K562 (cell line): ENCODE measurements at regions not wholly inside any gene's neighbourhood (a gene's known extent, or its start where the extent isn't known, plus 50 kb on each side); places are given as distances from the start of the nearest gene placed in this dataset.

ENCODE experiments used
- ATAC-seq: fragments of 200-7000 bp; cut with Tn5 transposase; 3 replicates; pipeline ENCODE4 v1.9.1; 2020; ENCODE audit warnings: moderate library complexity
- BruUV-seq: library from RNA; stranded (reverse); fragments of 400-500 nt; replicated peaks from 2 replicates; lab custom pipeline; 2021; lab: Mats Ljungman, UMichigan
- CTCF ChIA-PET: fragments of 300-600 bp; formaldehyde crosslinking; extraction: SDS; loops from one replicate; lab custom pipeline; 2021; ENCODE audit warnings: low intra/inter-chr PET ratio; lab: Yijun Ruan, JAX
- POLR2A ChIA-PET: fragments of 300-600, 350-650 bp; sonication (Branson Sonifier 250); formaldehyde crosslinking; extraction: SDS; loops from one replicate; lab custom pipeline; 2021; ENCODE audit warnings: antibody characterized with exemption, inconsistent platforms; lab: Yijun Ruan, JAX
- DNase-seq, 4 experiments: peaks; one replicate each; pipeline versions ENCODE4 v3.0.0 to v3.0.0-alpha.2; 2011 to 2018; ENCODE audit warnings: low spot score in 3 of 4, mixed read lengths in 3 of 4; ENCODE audit errors: extremely low read depth in 1 of 4
- FAIRE-seq: peaks from 2 replicates; lab custom pipeline; 2011; peaks lifted over from hg19 to GRCh38; lab: Jason Lieb, UNC
- H2AFZ ChIP-seq: 2 replicates; pipeline ENCODE4 v1.6.0; 2011; ENCODE audit warnings: low read depth, low read length, control low read depth, inconsistent platforms
- H3K27ac ChIP-seq: fragments of 200-600 bp; 3 replicates; pipeline ENCODE4 v1.8.0; 2011; ENCODE audit warnings: low read depth, mild to moderate bottlenecking, control low read depth, inconsistent platforms, low read length, moderate library complexity, mixed read lengths; ENCODE audit errors: extremely low read depth
- H3K27me3 ChIP-seq, 2 experiments: fragments of 300-600 bp in 1 of 2; 2 replicates in 1 of 2; 3 replicates in 1 of 2; pipeline versions ENCODE4 v1.6.0 to v1.8.0; 2011; ENCODE audit warnings: inconsistent platforms in 2 of 2, low read length in 2 of 2, mild to moderate bottlenecking in 1 of 2, mixed read lengths in 1 of 2, moderate library complexity in 1 of 2; ENCODE audit not compliant: control insufficient read depth in 2 of 2, insufficient read depth in 2 of 2
- H3K36me3 ChIP-seq: fragments of 300-600 bp; 3 replicates; pipeline ENCODE4 v1.8.0; 2011; ENCODE audit warnings: mild to moderate bottlenecking, low read length, inconsistent platforms; ENCODE audit not compliant: control insufficient read depth, insufficient read depth
- H3K4me1 ChIP-seq, 2 experiments: fragments of 200-600 bp in 1 of 2; replicated peaks in 1 of 2; 2 replicates in 1 of 2; 3 replicates in 1 of 2; pipeline versions ENCODE4 v1.5.1 to v1.8.0; 2011; ENCODE audit warnings: inconsistent platforms in 2 of 2, low read length in 2 of 2, mild to moderate bottlenecking in 1 of 2, mixed read lengths in 1 of 2, moderate library complexity in 1 of 2; ENCODE audit not compliant: control insufficient read depth in 2 of 2, insufficient read depth in 2 of 2
- H3K4me2 ChIP-seq: 2 replicates; pipeline ENCODE4 v1.6.1; 2011; ENCODE audit warnings: low read length, control low read depth, inconsistent platforms, mixed read lengths; ENCODE audit not compliant: insufficient read depth
- H3K4me3 ChIP-seq: fragments of 200-600 bp; sonication (generic), shearing (Covaris generic); 2 replicates; pipeline ENCODE4 v1.5.1; 2016; ENCODE audit warnings: control low read depth, inconsistent platforms
- H3K79me2 ChIP-seq: fragments of 200-600 bp; 3 replicates; pipeline ENCODE4 v1.8.0; 2011; ENCODE audit warnings: low read length, inconsistent platforms; ENCODE audit not compliant: control insufficient read depth, insufficient read depth
- H3K9ac ChIP-seq, 2 experiments: 2 replicates each; pipeline versions ENCODE4 v1.6.0 to v1.6.1; 2011; ENCODE audit warnings: low read depth in 2 of 2, low read length in 2 of 2, control low read depth in 1 of 2, inconsistent platforms in 1 of 2, mild to moderate bottlenecking in 1 of 2, mixed read lengths in 1 of 2; ENCODE audit not compliant: insufficient read depth in 1 of 2
- H3K9me1 ChIP-seq: one replicate; pipeline ENCODE4 v1.6.0; 2011; ENCODE audit warnings: inconsistent platforms, mild to moderate bottlenecking, low read length, moderate library complexity; ENCODE audit not compliant: control insufficient read depth, insufficient read depth
- H3K9me3 ChIP-seq: replicated peaks from 2 replicates; pipeline ENCODE4 v1.5.1; 2011; ENCODE audit warnings: low read depth, low read length, inconsistent platforms; ENCODE audit not compliant: control insufficient read depth, insufficient read depth
- H4K20me1 ChIP-seq: replicated peaks from 2 replicates; pipeline ENCODE4 v1.6.1; 2011; ENCODE audit warnings: low read length, inconsistent platforms, mixed read lengths; ENCODE audit not compliant: control insufficient read depth, insufficient read depth
- E2F3 ChIP-seq: fragments of 250-450 bp; sonication (Bioruptor Pico); IDR thresholded peaks from 2 replicates; pipeline ENCODE4 v1.4.0; 2020; ENCODE audit warnings: mild to moderate bottlenecking
- EHMT2 ChIP-seq: fragments of 450-650 bp; IDR thresholded peaks from 2 replicates; pipeline ENCODE4 v1.6.1; 2018; ENCODE audit warnings: antibody characterized with exemption
- ILK ChIP-seq: fragments of 450-650 bp; IDR thresholded peaks from 2 replicates; pipeline ENCODE4 v1.6.1; 2016; ENCODE audit warnings: missing genetic modification characterization, low read depth, mild to moderate bottlenecking, missing compliant biosample characterization, moderate library complexity, borderline replicate concordance
- LEF1 ChIP-seq: fragments of 450-650 bp; IDR thresholded peaks from 2 replicates; pipeline ENCODE4 v1.6.1; 2016; ENCODE audit warnings: mild to moderate bottlenecking
- MAFK ChIP-seq: IDR thresholded peaks from 2 replicates; pipeline ENCODE4 v1.6.1; 2011; ENCODE audit warnings: low read length, improper control_type of control experiment
- POLR2G ChIP-seq: fragments of 200-400 bp; formaldehyde crosslinking; IDR thresholded peaks from 2 replicates; pipeline ENCODE4 v1.6.1; 2017; ENCODE audit warnings: low read depth, mild to moderate bottlenecking, antibody characterized with exemption, low read length, moderate library complexity
- ZC3H4 ChIP-seq: sonication (generic); formaldehyde crosslinking; IDR thresholded peaks from 2 replicates; pipeline ENCODE4 v1.9.0; 2021; ENCODE audit warnings: missing genetic modification reagents, borderline replicate concordance
- ZKSCAN8 ChIP-seq: fragments of 200-800 bp; sonication (Bioruptor generic); IDR thresholded peaks from 2 replicates; pipeline ENCODE4 v1.6.1; 2016; ENCODE audit warnings: missing genetic modification characterization, missing compliant biosample characterization
- ZNF41 ChIP-seq: fragments of 250-450 bp; sonication (Bioruptor Pico); conservative IDR thresholded peaks from 2 replicates; pipeline ENCODE4 v1.4.0; 2020; ENCODE audit warnings: mild to moderate bottlenecking
- WGBS: fragments of 100-300 bp; shearing (Covaris generic); methylation state at CpG from one replicate; pipeline ENCODE4 v1.1.6; 2016; ENCODE audit warnings: low coverage, mixed read lengths; ENCODE audit not compliant: insufficient coverage; ENCODE audit errors: missing lambda C conversion rate; 5-methylcytosine and 5-hydroxymethylcytosine counted together
- in situ Hi-C: fragments of 300-500 bp; cut with MboI; formaldehyde crosslinking; loops from 4 replicates; pipeline ENCODE4 v1.15.0; 2018; ENCODE audit warnings: inconsistent platforms, mixed read lengths
- intact Hi-C: fragments of 100-400 bp; cut with micrococcal nuclease; formaldehyde crosslinking; loops from 2 replicates; pipeline ENCODE4 v1.14.2; 2022
- TF ChIP-seq, protein P1 (sequence below): conservative IDR thresholded peaks from 2 replicates; pipeline ENCODE4 v1.6.1; 2011; ENCODE audit warnings: low read depth, mild to moderate bottlenecking, low read length; ENCODE audit not compliant: control insufficient read depth
- TF ChIP-seq, protein P2 (sequence below), 2 experiments: fragments of 450-650 bp in 1 of 2; sonication (generic) in 1 of 2; formaldehyde crosslinking; conservative IDR thresholded peaks; 2 replicates each; pipeline versions ENCODE4 v1.4.0 to v1.8.1; 2020 to 2022; ENCODE audit warnings: mild to moderate bottlenecking in 1 of 2, missing genetic modification reagents in 1 of 2
- TF ChIP-seq, protein P3 (sequence below): fragments of 250-450 bp; sonication (Bioruptor Pico); IDR thresholded peaks from 2 replicates; pipeline ENCODE4 v1.5.0; 2021
- TF ChIP-seq, protein P4 (sequence below): fragments of 450-650 bp; formaldehyde crosslinking; IDR thresholded peaks from 2 replicates; pipeline ENCODE4 v1.4.0; 2020; ENCODE audit warnings: mild to moderate bottlenecking, moderate library complexity

DNA sequence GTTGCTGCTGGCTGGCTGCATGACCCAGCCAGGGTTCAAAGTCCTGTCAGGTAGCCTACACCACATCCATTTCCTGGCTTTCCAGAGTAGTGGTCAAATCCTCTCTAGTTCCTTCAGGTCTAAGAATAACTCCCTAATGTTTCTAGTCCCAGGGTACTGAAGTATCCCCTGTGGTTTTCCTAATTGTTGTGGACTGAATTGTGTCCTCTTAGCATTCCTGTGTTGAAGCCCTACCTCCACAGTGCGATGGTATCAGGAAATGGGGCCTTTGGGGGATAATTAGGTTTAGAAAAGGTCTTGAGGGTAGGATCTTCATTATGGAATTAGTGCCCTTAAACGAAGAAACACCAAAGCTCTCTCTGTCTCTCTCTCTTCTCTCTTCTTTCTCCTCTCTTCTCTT, 191.8 kb upstream of the CCNG1 start:
- no peaks in the 10 kb centered on the region for H3K79me2 ChIP-seq
- no peak for TF ChIP-seq ILK (tag)
- TF ChIP-seq ZKSCAN8 (CRISPR knock-in tag), result no peak
- TF ChIP-seq ZNF41 (CRISPR knock-in tag), result no peak
- TF ChIP-seq MAFK, result no peak
- TF ChIP-seq, protein P1, sequence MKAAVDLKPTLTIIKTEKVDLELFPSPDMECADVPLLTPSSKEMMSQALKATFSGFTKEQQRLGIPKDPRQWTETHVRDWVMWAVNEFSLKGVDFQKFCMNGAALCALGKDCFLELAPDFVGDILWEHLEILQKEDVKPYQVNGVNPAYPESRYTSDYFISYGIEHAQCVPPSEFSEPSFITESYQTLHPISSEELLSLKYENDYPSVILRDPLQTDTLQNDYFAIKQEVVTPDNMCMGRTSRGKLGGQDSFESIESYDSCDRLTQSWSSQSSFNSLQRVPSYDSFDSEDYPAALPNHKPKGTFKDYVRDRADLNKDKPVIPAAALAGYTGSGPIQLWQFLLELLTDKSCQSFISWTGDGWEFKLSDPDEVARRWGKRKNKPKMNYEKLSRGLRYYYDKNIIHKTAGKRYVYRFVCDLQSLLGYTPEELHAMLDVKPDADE, result no peak
- TF ChIP-seq, all 486 proteins: peak for 0
- no peaks in the 10 kb centered on the region for H3K36me3 ChIP-seq
- no peaks in the 10 kb centered on the region for H3K9me1 ChIP-seq
- H2AFZ ChIP-seq, result no peak overlapping the region
- DNase-seq, result no peak
- BruUV-seq, result no TSS peak
- no peak overlapping the region for H3K4me2 ChIP-seq
- H3K27ac ChIP-seq, result no peak overlapping the region
- POLR2A ChIA-PET, result no interaction called here
- in situ Hi-C loops (no loop called here), intact Hi-C loops (no loop called here)
- H3K4me1 ChIP-seq, result no peaks in the 10 kb centered on the region
- no peak for ATAC-seq
- no peak overlapping the region for H3K9ac ChIP-seq
- H3K27me3 ChIP-seq, result no peaks in the 10 kb centered on the region
- CTCF ChIA-PET, result no interaction called here
- no peak for FAIRE-seq
- H4K20me1 ChIP-seq, result no peaks in the 10 kb centered on the region
- no peak overlapping the region for H3K4me3 ChIP-seq
- WGBS, result 8% methylated on average over 2 of the region's 2 CpGs
- no peaks in the 10 kb centered on the region for H3K9me3 ChIP-seq

DNA sequence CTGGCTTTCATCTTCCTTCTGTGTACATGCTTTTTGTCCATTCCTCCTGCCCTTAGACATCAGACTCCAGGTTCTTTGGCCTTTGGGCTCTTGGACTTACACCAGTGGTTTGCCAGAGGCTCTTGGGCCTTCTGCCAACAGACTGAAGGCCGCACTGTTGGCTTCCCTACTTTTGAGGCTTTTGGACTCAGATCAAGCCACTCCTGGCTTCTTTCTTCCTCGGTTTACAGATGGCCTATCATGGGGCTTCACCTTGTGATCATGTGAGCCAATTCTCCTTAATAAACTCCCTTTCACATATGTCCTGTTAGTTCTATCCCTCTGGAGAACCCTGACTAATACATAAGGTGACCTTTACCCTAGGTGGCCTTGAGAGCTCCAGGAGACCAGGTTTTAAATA, 189.1 kb upstream of the CCNG1 start:
- H3K27me3 ChIP-seq, result no peaks in the 10 kb centered on the region
- H3K27ac ChIP-seq, result no peak overlapping the region
- in situ Hi-C loops (no loop called here), intact Hi-C loops (no loop called here)
- FAIRE-seq (no peak), DNase-seq (no peak), ATAC-seq (no peak)
- no peaks in the 10 kb centered on the region for H3K9me3 ChIP-seq
- H4K20me1 ChIP-seq, result no peaks in the 10 kb centered on the region
- H3K4me2 ChIP-seq, result no peak overlapping the region
- POLR2A ChIA-PET, result no interaction called here
- no peaks in the 10 kb centered on the region for H3K4me1 ChIP-seq
- BruUV-seq, result no TSS peak
- H3K9ac ChIP-seq, result no peak overlapping the region
- H2AFZ ChIP-seq, result no peak overlapping the region
- H3K4me3 ChIP-seq, result no peak overlapping the region
- WGBS, result 0% methylated on average over 2 of the region's 2 CpGs
- H3K79me2 ChIP-seq, result no peaks in the 10 kb centered on the region
- no peaks in the 10 kb centered on the region for H3K9me1 ChIP-seq
- CTCF ChIA-PET, result no interaction called here
- no peaks in the 10 kb centered on the region for H3K36me3 ChIP-seq
- TF ChIP-seq, protein P2, sequence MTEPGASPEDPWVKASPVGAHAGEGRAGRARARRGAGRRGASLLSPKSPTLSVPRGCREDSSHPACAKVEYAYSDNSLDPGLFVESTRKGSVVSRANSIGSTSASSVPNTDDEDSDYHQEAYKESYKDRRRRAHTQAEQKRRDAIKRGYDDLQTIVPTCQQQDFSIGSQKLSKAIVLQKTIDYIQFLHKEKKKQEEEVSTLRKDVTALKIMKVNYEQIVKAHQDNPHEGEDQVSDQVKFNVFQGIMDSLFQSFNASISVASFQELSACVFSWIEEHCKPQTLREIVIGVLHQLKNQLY (CRISPR knock-in tag; conservative IDR thresholded peaks at IDR 0.05), result no peak
- TF ChIP-seq E2F3, result no peak
- TF ChIP-seq, protein P3, sequence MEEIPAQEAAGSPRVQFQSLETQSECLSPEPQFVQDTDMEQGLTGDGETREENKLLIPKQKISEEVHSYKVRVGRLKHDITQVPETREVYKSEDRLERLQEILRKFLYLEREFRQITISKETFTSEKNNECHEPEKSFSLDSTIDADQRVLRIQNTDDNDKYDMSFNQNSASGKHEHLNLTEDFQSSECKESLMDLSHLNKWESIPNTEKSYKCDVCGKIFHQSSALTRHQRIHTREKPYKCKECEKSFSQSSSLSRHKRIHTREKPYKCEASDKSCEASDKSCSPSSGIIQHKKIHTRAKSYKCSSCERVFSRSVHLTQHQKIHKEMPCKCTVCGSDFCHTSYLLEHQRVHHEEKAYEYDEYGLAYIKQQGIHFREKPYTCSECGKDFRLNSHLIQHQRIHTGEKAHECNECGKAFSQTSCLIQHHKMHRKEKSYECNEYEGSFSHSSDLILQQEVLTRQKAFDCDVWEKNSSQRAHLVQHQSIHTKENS (CRISPR knock-in tag), result no peak
- no peak for TF ChIP-seq ZC3H4
- TF ChIP-seq EHMT2, result no peak
- TF ChIP-seq, protein P4, sequence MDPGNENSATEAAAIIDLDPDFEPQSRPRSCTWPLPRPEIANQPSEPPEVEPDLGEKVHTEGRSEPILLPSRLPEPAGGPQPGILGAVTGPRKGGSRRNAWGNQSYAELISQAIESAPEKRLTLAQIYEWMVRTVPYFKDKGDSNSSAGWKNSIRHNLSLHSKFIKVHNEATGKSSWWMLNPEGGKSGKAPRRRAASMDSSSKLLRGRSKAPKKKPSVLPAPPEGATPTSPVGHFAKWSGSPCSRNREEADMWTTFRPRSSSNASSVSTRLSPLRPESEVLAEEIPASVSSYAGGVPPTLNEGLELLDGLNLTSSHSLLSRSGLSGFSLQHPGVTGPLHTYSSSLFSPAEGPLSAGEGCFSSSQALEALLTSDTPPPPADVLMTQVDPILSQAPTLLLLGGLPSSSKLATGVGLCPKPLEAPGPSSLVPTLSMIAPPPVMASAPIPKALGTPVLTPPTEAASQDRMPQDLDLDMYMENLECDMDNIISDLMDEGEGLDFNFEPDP (CRISPR knock-in tag), result no peak
- no peak for TF ChIP-seq POLR2G
- no peak for TF ChIP-seq LEF1
